Inferior parietal cortex (tissue), 1 donor: ENCODE measurements at regions not wholly inside any gene's neighbourhood (a gene's known extent, or its start where the extent isn't known, plus 50 kb on each side); places are given as distances from the start of the nearest gene placed in this dataset.
A peak's percentile ranks its signal among the peaks of the same experiment; 100 is the strongest.
"Not testable (repeated sequence)": the region's sequence is repeated elsewhere in the genome, so short reads cannot be mapped to it uniquely, and the experiment has no call there.

Experiments
- DNase-seq: peaks from one replicate; pipeline ENCODE4 v3.0.0-alpha.2; 2016; ENCODE audit errors: extremely low spot score

GRCh38 chr11:83403691-83404389, 117.7 kb upstream of the CCDC90B start:
- no peak for DNase-seq

GRCh38 chr11:83401506-83402225, 115.5 kb upstream of the CCDC90B start:
- no peak for DNase-seq

- no peak for DNase-seq
Observed at GRCh38 chr11:83394331-83394730, 108.2 kb upstream of the CCDC90B start.

- no peak for DNase-seq
Observed at GRCh38 chr11:83392556-83392955, 106.4 kb upstream of the CCDC90B start.

- DNase-seq, result no peak
Observed at GRCh38 chr11:83389975-83390374, 103.8 kb upstream of the CCDC90B start.

GRCh38 chr11:83383838-83384237, 97.7 kb upstream of the CCDC90B start:
- not testable (repeated sequence) for DNase-seq

- peak; percentile 34 for DNase-seq
Observed at GRCh38 chr11:83374311-83374710, 88.1 kb upstream of the CCDC90B start.

GRCh38 chr11:83371489-83371888, 85.3 kb upstream of the CCDC90B start:
- no peak for DNase-seq

GRCh38 chr11:83367745-83368144, 81.6 kb upstream of the CCDC90B start:
- no peak for DNase-seq

- DNase-seq, result no peak
Observed at GRCh38 chr11:83364500-83365045, 78.4 kb upstream of the CCDC90B start.

- no peak for DNase-seq
Observed at GRCh38 chr11:83363312-83363711, 77.1 kb upstream of the CCDC90B start.

GRCh38 chr11:83361831-83362230, 75.7 kb upstream of the CCDC90B start:
- DNase-seq, result no peak

- DNase-seq, result no peak
Observed at GRCh38 chr11:83355391-83355790, 69.2 kb upstream of the CCDC90B start.

- no peak for DNase-seq
Observed at GRCh38 chr11:83350187-83350586, 64.0 kb upstream of the CCDC90B start.

- DNase-seq, result peak; percentile 30
Observed at GRCh38 chr11:83349296-83349695, 63.1 kb upstream of the CCDC90B start.

- not testable (repeated sequence) for DNase-seq
Observed at GRCh38 chr11:83346706-83347105, 60.5 kb upstream of the CCDC90B start.

- DNase-seq, result not testable (repeated sequence)
Observed at GRCh38 chr11:83344521-83344920, 58.4 kb upstream of the CCDC90B start.

- no peak for DNase-seq
Observed at GRCh38 chr11:83336993-83337392, 50.8 kb upstream of the CCDC90B start.
